ENCODE measurements at regions not wholly inside any gene's neighbourhood (a gene's known extent, or its start where the extent isn't known, plus 50 kb on each side); places are given as distances from the start of the nearest gene placed in this dataset.

DNA sequence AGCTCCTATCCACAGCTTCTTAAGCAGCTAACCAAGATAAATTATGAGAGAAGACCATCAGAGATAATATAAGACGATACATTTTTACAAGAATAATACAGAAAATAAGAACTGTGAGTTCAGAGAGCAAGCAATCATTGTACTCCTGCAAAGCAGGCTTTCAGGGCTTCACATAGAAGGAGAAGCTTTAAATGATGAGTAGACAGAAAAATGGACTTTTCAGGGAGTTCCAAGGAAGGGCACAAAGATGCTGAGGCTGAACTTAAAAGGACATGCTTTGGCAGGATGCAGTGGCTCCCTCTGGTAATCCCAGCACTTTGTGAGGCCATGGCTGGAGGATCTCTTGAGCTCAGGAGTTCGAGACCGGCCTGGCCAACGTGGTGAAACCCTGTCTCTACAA is 159.5 kb downstream of the POU4F1 start:
- H3K4me3 ChIP-seq (replicated peaks in 1 of 4; ENCODE audit: control extremely low read depth in 1 of 4, insufficient read depth in 1 of 4, low read depth in 3 of 4, low read length in 4 of 4): no peak overlapping the region
- no peaks in the 10 kb centered on the region for H3K36me3 ChIP-seq (ENCODE audit: control insufficient read depth, insufficient read depth, low read length)
- H3K9ac ChIP-seq (ENCODE audit: insufficient read depth, low read length): no peak overlapping the region
- no peak overlapping the region for H3K4me2 ChIP-seq (ENCODE audit: extremely low read depth, insufficient read depth, low read length)
- TF ChIP-seq EZH2 (IDR thresholded peaks at IDR 0.05; ENCODE audit: low read length, missing control alignments) (no peak), CTCF (conservative IDR thresholded peaks at IDR 0.05 in 1 of 2, IDR thresholded peaks at IDR 0.05 in 1 of 2; ENCODE audit: low read depth in 1 of 2, low read length in 2 of 2) (no peak)
- H2AFZ ChIP-seq (ENCODE audit: low read length): no peak overlapping the region
- H4K20me1 ChIP-seq (ENCODE audit: control insufficient read depth, extremely low read depth, insufficient read depth, low read length): no peaks in the 10 kb centered on the region
- H3K27me3 ChIP-seq (ENCODE audit: control insufficient read depth, insufficient read depth, low read length): no peaks in the 10 kb centered on the region
- no peaks in the 10 kb centered on the region for H3K79me2 ChIP-seq (ENCODE audit: control insufficient read depth, insufficient read depth, low read length)
- no peaks in the 10 kb centered on the region for H3K9me3 ChIP-seq (ENCODE audit: control insufficient read depth, insufficient read depth, low read depth, low read length)
- no peak for DNase-seq (ENCODE audit: low read depth in 2 of 2)
- no peak overlapping the region for H3K27ac ChIP-seq (ENCODE audit: insufficient read depth, low read length)
- H3K4me1 ChIP-seq (ENCODE audit: control insufficient read depth, extremely low read depth, insufficient read depth, low read length): no peaks in the 10 kb centered on the region

DNA sequence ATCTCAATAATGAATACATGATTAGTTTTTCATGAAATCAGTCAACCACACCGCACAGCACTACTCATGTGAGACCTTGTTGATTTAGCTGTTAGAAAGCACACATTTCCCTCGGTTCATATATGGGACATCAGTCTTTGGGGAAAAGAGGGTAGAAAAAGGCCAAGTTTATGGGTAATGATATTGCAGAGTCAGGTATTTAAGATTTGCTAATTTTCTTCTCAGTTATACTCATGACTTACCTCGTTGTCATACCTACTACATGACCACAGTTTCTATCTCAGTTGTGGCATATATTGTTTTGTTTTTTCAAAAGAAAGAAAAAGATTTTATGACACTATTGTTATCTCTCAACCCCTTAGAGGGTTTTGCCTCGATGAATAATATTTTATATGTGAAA is 165.6 kb downstream of the POU4F1 start:
- H3K9ac ChIP-seq (ENCODE audit: insufficient read depth, low read length): no peak overlapping the region
- no peak overlapping the region for H3K4me2 ChIP-seq (ENCODE audit: extremely low read depth, insufficient read depth, low read length)
- H3K27ac ChIP-seq (ENCODE audit: insufficient read depth, low read length): no peak overlapping the region
- no peaks in the 10 kb centered on the region for H4K20me1 ChIP-seq (ENCODE audit: control insufficient read depth, extremely low read depth, insufficient read depth, low read length)
- no peak for TF ChIP-seq EZH2 (IDR thresholded peaks at IDR 0.05; ENCODE audit: low read length, missing control alignments)
- no peak for TF ChIP-seq CTCF (conservative IDR thresholded peaks at IDR 0.05 in 1 of 2, IDR thresholded peaks at IDR 0.05 in 1 of 2; ENCODE audit: low read depth in 1 of 2, low read length in 2 of 2)
- no peaks in the 10 kb centered on the region for H3K79me2 ChIP-seq (ENCODE audit: control insufficient read depth, insufficient read depth, low read length)
- H2AFZ ChIP-seq (ENCODE audit: low read length): no peak overlapping the region
- H3K4me1 ChIP-seq (ENCODE audit: control insufficient read depth, extremely low read depth, insufficient read depth, low read length): no peaks in the 10 kb centered on the region
- H3K4me3 ChIP-seq (replicated peaks in 1 of 4; ENCODE audit: control extremely low read depth in 1 of 4, insufficient read depth in 1 of 4, low read depth in 3 of 4, low read length in 4 of 4): no peak overlapping the region
- DNase-seq (ENCODE audit: low read depth in 2 of 2): no peak
- H3K27me3 ChIP-seq (ENCODE audit: control insufficient read depth, insufficient read depth, low read length): no peaks in the 10 kb centered on the region
- H3K9me3 ChIP-seq (ENCODE audit: control insufficient read depth, insufficient read depth, low read depth, low read length): no peaks in the 10 kb centered on the region
- no peaks in the 10 kb centered on the region for H3K36me3 ChIP-seq (ENCODE audit: control insufficient read depth, insufficient read depth, low read length)

- Histone ChIP-seq H3K4me3 (replicated peaks in 1 of 4; ENCODE audit: control extremely low read depth in 1 of 4, insufficient read depth in 1 of 4, low read depth in 3 of 4, low read length in 4 of 4) (no peak overlapping the region), H3K27ac (ENCODE audit: insufficient read depth, low read length) (no peak overlapping the region), H3K36me3 (ENCODE audit: control insufficient read depth, insufficient read depth, low read length) (no peaks in the 10 kb centered on the region), H3K27me3 (ENCODE audit: control insufficient read depth, insufficient read depth, low read length) (no peaks in the 10 kb centered on the region), H3K79me2 (ENCODE audit: control insufficient read depth, insufficient read depth, low read length) (no peaks in the 10 kb centered on the region), H2AFZ (ENCODE audit: low read length) (no peak overlapping the region), H3K4me2 (ENCODE audit: extremely low read depth, insufficient read depth, low read length) (no peak overlapping the region), H4K20me1 (ENCODE audit: control insufficient read depth, extremely low read depth, insufficient read depth, low read length) (no peaks in the 10 kb centered on the region), H3K4me1 (ENCODE audit: control insufficient read depth, extremely low read depth, insufficient read depth, low read length) (no peaks in the 10 kb centered on the region), H3K9ac (ENCODE audit: insufficient read depth, low read length) (no peak overlapping the region), H3K9me3 (ENCODE audit: control insufficient read depth, insufficient read depth, low read depth, low read length) (no peaks in the 10 kb centered on the region)
- no peak for DNase-seq (ENCODE audit: low read depth in 2 of 2)
- TF ChIP-seq EZH2 (IDR thresholded peaks at IDR 0.05; ENCODE audit: low read length, missing control alignments) (no peak), CTCF (conservative IDR thresholded peaks at IDR 0.05 in 1 of 2, IDR thresholded peaks at IDR 0.05 in 1 of 2; ENCODE audit: low read depth in 1 of 2, low read length in 2 of 2) (no peak)
These were observed 167.0 kb downstream of the POU4F1 start for GRCh38 chr13:78436311-78436710.

All from fibroblast of lung (primary cell).